Small intestine (tissue), 7 donors: ENCODE measurements at regions not wholly inside any gene's neighbourhood (a gene's known extent, or its start where the extent isn't known, plus 50 kb on each side); places are given as distances from the start of the nearest gene placed in this dataset.

ENCODE experiments used
- DNase-seq, 2 donors: peaks; one replicate each; pipeline versions ENCODE4 v3.0.0 to v3.0.0-alpha.2; 2013
- FAIRE-seq: peaks from 2 replicates; lab custom pipeline; 2012; peaks lifted over from hg19 to GRCh38; lab: Jason Lieb, UNC
- H3K27ac ChIP-seq, 3 donors: one replicate each; pipeline ENCODE4 v1.5.1; 2013; ENCODE audit warnings: low read length in 2 of 3, mild to moderate bottlenecking in 2 of 3, control low read depth in 1 of 3, inconsistent platforms in 1 of 3, low read depth in 1 of 3, moderate library complexity in 1 of 3
- H3K27me3 ChIP-seq, 3 donors: one replicate each; pipeline ENCODE4 v1.6.1; 2013; ENCODE audit warnings: low read length in 3 of 3, inconsistent platforms in 1 of 3; ENCODE audit not compliant: control insufficient read depth in 3 of 3, insufficient read depth in 3 of 3
- H3K36me3 ChIP-seq, 3 donors: one replicate each; pipeline ENCODE4 v1.6.1; 2013; ENCODE audit warnings: low read length in 3 of 3, inconsistent platforms in 1 of 3, low read depth in 1 of 3, mild to moderate bottlenecking in 1 of 3, moderate library complexity in 1 of 3; ENCODE audit not compliant: control insufficient read depth in 3 of 3, insufficient read depth in 2 of 3
- H3K4me1 ChIP-seq, 3 donors: one replicate each; pipeline ENCODE4 v1.6.1; 2013; ENCODE audit warnings: low read length in 2 of 3, inconsistent platforms in 1 of 3, low read depth in 1 of 3, mild to moderate bottlenecking in 1 of 3, moderate library complexity in 1 of 3; ENCODE audit not compliant: control insufficient read depth in 3 of 3, insufficient read depth in 2 of 3
- H3K4me3 ChIP-seq, 3 donors: one replicate each; pipeline ENCODE4 v1.5.1; 2013; ENCODE audit warnings: low read length in 3 of 3, control low read depth in 1 of 3, inconsistent platforms in 1 of 3, low read depth in 1 of 3, mild to moderate bottlenecking in 1 of 3, moderate library complexity in 1 of 3
- H3K9me3 ChIP-seq, 2 donors: one replicate each; pipeline ENCODE4 v1.6.1; 2013; ENCODE audit warnings: low read depth in 1 of 2, low read length in 1 of 2; ENCODE audit not compliant: control insufficient read depth in 2 of 2, insufficient read depth in 1 of 2
- WGBS, 3 donors: extraction: QIAGEN DNeasy Blood & Tissue Kit; methylation state at CpG; one replicate each; pipeline ENCODE4 v1.1.7; 2013; 5-methylcytosine and 5-hydroxymethylcytosine counted together
- donor health status: healthy with polysubstance abuse.
- donor health status: control.
- donor health status: control.
- donor health status: Bipolar disorder and iron deficiency.
- donor health status: healthy.

- WGBS, 3 donors = 77 to 79% (median 78%) methylated on average over 6 of the region's 6 CpGs
- Histone ChIP-seq H3K9me3 (no peaks in the 10 kb centered on the region), H3K4me3 (no peak overlapping the region), H3K36me3 (no peaks in the 10 kb centered on the region), H3K27me3 (peaks cover 0 to 6% (median 0%) of the 10 kb centered on the region in 3 donors), H3K27ac (no peak overlapping the region), H3K4me1 (no peaks in the 10 kb centered on the region)
- FAIRE-seq (no peak), DNase-seq (no peak)
These were observed 64.7 kb downstream of the S1PR1 start for GRCh38 chr1:101301446-101302057.

GRCh38 chr1:101302831-101303511 is 66.2 kb downstream of the S1PR1 start:
- Histone ChIP-seq H3K27ac (no peak overlapping the region), H3K4me1 (no peaks in the 10 kb centered on the region), H3K4me3 (no peak overlapping the region), H3K9me3 (no peaks in the 10 kb centered on the region), H3K27me3 (peaks cover 0 to 16% (median 0%) of the 10 kb centered on the region in 3 donors), H3K36me3 (no peaks in the 10 kb centered on the region)
- no peak for DNase-seq
- 65 to 83% (median 71%) methylated on average over 3 of the region's 3 CpGs for WGBS, 3 donors
- no peak for FAIRE-seq

GRCh38 chr1:101307985-101308689 is 71.3 kb downstream of the S1PR1 start:
- no peak for DNase-seq
- H3K27me3 ChIP-seq = peaks cover 0 to 31% (median 0%) of the 10 kb centered on the region in 3 donors
- peaks cover 0 to 7% (median 0%) of the 10 kb centered on the region in 3 donors for H3K4me1 ChIP-seq
- 61 to 79% (median 65%) methylated on average over 7 of the region's 7 CpGs for WGBS, 3 donors
- no peaks in the 10 kb centered on the region for H3K9me3 ChIP-seq
- no peak for FAIRE-seq
- H3K27ac ChIP-seq = no peak overlapping the region
- H3K36me3 ChIP-seq = no peaks in the 10 kb centered on the region
- no peak overlapping the region for H3K4me3 ChIP-seq

DNA sequence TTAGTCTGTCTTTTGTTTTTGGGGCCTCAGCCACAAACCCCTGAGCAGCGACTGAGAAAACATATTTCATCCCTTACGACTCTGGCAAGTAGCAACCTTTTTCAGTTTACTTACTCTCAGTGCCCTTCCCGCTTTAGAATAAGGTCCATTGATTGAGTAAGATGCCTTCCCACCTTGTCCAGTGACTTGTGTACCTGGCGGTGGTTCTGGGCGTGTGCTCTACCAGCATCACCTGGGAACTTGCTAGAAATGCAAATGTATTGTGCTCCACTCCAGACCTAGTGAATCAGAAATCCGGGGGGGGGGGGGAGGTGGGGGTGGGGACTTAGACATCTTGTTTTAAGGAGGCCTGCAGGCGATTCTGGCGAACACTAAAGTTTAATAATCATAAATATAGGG is 72.1 kb downstream of the S1PR1 start:
- DNase-seq = no peak
- Histone ChIP-seq H3K27me3 (peaks cover 0 to 31% (median 0%) of the 10 kb centered on the region in 3 donors), H3K36me3 (no peaks in the 10 kb centered on the region), H3K4me1 (peaks cover 0 to 7% (median 0%) of the 10 kb centered on the region in 3 donors), H3K9me3 (no peaks in the 10 kb centered on the region), H3K27ac (peak overlapping the region in 1 of 3 donors; percentile 3), H3K4me3 (no peak overlapping the region)
- FAIRE-seq = no peak
- 16 to 23% (median 20%) methylated on average over 8 of the region's 8 CpGs for WGBS, 3 donors

DNA sequence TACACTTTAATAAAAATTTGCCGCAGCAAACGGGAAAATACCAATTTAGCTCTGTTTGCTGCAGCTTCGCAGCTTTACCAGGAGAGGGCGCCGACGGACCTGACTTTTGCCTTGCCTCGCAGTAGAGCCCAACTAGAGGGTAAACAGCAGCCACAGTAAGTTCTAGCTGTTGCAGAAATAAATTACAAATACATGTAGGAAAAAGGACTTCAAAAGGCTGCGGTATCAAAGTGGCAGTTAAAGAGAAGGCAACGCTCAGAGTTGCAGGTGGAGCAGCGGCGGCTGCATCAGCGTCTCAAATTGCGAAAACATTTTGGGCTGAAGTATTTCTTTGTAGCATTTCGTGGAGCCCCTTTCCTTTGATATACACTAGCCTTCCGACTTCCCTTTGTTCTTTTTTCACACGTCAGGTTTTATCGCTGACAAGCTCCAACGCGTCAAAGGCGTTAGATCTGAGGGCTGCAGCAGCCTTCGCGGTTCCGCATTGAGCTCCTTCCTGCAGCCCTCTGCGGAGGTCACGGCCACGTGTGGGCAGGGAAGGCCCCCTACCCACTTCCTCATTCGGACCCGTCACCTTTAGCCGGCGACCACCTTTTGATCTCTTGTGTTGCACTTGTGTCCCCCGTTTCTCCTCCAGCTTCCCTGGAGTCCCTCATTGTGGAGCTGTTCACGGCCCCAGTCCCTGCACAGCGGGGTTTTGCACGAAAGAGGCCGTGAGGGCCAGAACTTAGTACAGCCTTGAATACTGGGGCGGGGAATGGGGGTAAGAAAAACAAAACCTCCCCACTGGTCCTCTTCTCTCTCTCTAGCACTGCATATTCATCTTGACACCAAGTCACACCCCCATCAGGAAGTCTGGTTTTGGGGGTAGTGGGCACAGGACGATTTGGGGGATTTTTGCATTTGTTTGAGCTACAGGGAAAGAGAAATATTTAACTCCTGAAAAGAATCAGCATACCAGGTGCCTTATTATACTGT is 72.8 kb downstream of the S1PR1 start:
- no peaks in the 10 kb centered on the region for H3K9me3 ChIP-seq
- H3K4me3 ChIP-seq = peak overlapping the region in 2 of 3 donors; percentile 1 to 14
- H3K4me1 ChIP-seq = peaks cover 0 to 7% (median 0%) of the 10 kb centered on the region in 3 donors
- H3K27ac ChIP-seq = peak overlapping the region in 1 of 3 donors; percentile 2
- DNase-seq = peak; percentile 53 to 64
- H3K36me3 ChIP-seq = no peaks in the 10 kb centered on the region
- peaks cover 0 to 31% (median 0%) of the 10 kb centered on the region in 3 donors for H3K27me3 ChIP-seq
- 6 to 11% (median 9%) methylated on average over 37 of the region's 37 CpGs for WGBS, 3 donors
- FAIRE-seq = no peak

DNA sequence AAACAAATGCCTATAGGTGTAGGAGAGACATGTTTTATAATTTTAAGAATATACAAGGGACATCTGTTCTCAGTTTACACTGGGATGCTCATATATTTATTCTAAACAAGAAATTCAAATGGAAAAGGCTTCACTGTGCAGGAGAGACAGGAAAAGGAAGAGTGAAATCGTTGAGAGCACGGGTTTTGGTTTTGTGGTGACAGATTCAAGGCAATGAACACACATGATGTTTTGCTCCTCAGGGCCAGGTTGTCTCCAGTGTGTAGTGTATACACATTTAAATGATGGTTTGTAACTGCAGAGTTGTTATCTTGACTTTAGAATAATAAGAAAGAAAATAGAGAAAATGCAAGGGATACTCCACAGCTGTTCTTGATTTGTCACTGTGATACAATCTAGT is 73.7 kb downstream of the S1PR1 start:
- H3K27ac ChIP-seq = no peak overlapping the region
- H3K4me3 ChIP-seq = no peak overlapping the region
- no peaks in the 10 kb centered on the region for H3K9me3 ChIP-seq
- H3K4me1 ChIP-seq = peaks cover 0 to 7% (median 0%) of the 10 kb centered on the region in 3 donors
- FAIRE-seq = no peak
- no peaks in the 10 kb centered on the region for H3K36me3 ChIP-seq
- peaks cover 0 to 27% (median 0%) of the 10 kb centered on the region in 3 donors for H3K27me3 ChIP-seq
- 37 to 78% (median 52%) methylated on average over 2 of the region's 2 CpGs for WGBS, 3 donors
- DNase-seq = no peak

DNA sequence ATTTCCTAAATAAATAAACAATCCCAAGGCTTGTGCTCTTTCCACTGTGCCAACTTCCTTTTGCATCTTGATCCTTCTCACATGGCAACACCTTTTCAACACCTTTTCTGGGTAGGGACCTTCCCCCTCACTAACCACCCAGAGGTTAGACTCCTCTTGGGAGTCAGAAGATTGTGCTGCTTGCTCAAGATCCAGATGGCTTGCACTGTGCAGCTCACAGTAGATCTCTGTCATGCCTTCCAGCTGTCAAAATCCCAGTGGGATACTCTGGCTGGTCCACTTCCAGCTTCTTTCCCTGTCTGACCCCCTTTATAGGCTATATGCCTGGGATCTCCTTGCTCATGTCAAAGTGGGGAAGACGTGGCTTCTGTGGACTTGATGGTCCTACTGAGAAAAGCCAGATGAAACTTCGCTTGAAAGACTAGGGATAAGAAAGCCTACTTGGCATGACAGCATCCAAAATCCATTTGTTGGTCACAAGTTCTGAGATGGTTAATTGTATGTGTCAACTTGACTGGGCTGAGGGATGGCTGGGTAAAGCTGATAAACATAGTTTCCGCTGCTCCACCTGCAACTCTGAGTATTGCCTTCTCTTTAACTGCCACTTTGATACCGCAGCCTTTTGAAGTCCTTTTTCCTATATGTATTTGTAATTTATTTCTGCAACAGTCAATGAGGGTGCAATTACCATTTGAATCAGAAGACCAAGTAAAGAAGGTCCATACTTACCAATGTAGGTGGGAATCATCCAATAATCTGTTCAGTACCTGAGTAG is 74.5 kb downstream of the S1PR1 start:
- FAIRE-seq (no peak), DNase-seq (no peak)
- Histone ChIP-seq H3K4me3 (no peak overlapping the region), H3K9me3 (no peaks in the 10 kb centered on the region), H3K36me3 (no peaks in the 10 kb centered on the region), H3K4me1 (peaks cover 0 to 7% (median 0%) of the 10 kb centered on the region in 3 donors), H3K27me3 (peaks cover 0 to 30% (median 0%) of the 10 kb centered on the region in 3 donors), H3K27ac (no peak overlapping the region)
- 83 to 88% (median 83%) methylated on average over 4 of the region's 4 CpGs for WGBS, 3 donors
